ENCODE measurements at regions not wholly inside any gene's neighbourhood (a gene's known extent, or its start where the extent isn't known, plus 50 kb on each side); places are given as distances from the start of the nearest gene placed in this dataset.
"Not testable (repeated sequence)": the region's sequence is repeated elsewhere in the genome, so short reads cannot be mapped to it uniquely, and the experiment has no call there.

GRCh38 chrX:39275500-39276068 lies 474.3 kb downstream of the MID1IP1 start:
- H3K27me3 Mint-ChIP-seq (ENCODE audit: low read depth): peaks cover 5% of the 10 kb centered on the region
- no peak overlapping the region for H2BK120ac ChIP-seq (ENCODE audit: low read depth, low read length, poor library complexity, severe bottlenecking)
- DNase-seq: no peak

DNA sequence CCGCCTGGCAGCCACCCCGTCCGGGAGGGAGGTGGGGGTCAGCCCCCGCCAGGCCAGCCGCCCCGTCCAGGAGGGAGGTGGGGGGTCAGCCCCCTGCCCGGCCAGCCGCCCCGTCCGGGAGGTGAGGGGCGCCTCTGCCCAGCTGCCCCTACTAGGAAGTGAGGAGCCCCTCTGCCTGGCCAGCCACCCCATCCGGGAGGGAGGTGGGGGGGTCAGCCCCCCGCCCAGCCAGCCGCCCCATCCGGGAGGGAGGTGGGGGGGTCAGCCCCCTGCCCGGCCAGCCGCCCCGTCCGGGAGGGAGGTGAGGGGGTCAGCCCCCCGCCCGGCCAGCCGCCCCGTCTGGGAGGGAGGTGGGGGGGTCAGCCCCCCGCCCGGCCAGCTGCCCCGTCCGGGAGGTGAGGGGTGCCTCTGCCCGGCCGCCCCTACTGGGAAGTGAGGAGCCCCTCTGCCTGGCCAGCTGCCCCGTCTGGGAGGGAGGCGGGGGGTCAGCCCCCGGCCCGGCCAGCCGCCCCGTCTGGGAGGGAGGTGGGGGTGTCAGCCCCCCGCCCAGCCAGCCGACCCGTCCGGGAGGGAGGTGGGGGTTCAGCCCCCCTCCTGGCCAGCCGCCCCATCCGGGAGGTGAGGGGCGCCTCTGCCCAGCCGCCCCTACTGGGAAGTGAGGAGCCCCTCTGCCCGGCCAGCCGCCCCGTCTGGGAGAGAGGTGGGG lies 476.6 kb downstream of the MID1IP1 start:
- H3T11ph ChIP-seq (ENCODE audit: low read length); H2AK5ac ChIP-seq (ENCODE audit: insufficient read length, low read length); H4K8ac ChIP-seq (replicated peaks; ENCODE audit: insufficient read length, low read depth, low read length); H4K91ac ChIP-seq (ENCODE audit: insufficient read length, low read depth, low read length); H3K27ac ChIP-seq (ENCODE audit: insufficient read length, low read depth, low read length); H3K27ac Mint-ChIP-seq; H2BK5ac ChIP-seq (ENCODE audit: insufficient read length, low read length); H3K79me2 ChIP-seq (ENCODE audit: insufficient read depth, low read length); H3K9ac ChIP-seq (ENCODE audit: extremely low read depth, insufficient read length, low read length); H3K4me1 ChIP-seq (ENCODE audit: insufficient read depth, low read length); H2BK15ac ChIP-seq (ENCODE audit: low read depth, low read length); H3K14ac ChIP-seq (ENCODE audit: insufficient read depth, low read length); H3K27me3 ChIP-seq (ENCODE audit: insufficient read depth, low read length); H2BK20ac ChIP-seq (ENCODE audit: low read depth, low read length, poor library complexity, severe bottlenecking); DNase-seq; H3K23ac ChIP-seq (ENCODE audit: insufficient read length, low read depth, low read length); H2BK12ac ChIP-seq (ENCODE audit: insufficient read length, low read depth, low read length); H3K79me1 ChIP-seq (ENCODE audit: insufficient read depth, low read depth, low read length, poor library complexity, severe bottlenecking); H3K27me3 Mint-ChIP-seq (ENCODE audit: low read depth); H3K4me1 Mint-ChIP-seq; H3K18ac ChIP-seq (ENCODE audit: insufficient read length, low read depth, low read length); H3K4me3 Mint-ChIP-seq; H3K4me2 ChIP-seq (ENCODE audit: insufficient read depth, insufficient read length, low read length); H3K4ac ChIP-seq (ENCODE audit: low read depth, low read length); H4K5ac ChIP-seq (ENCODE audit: insufficient read length, low read depth, low read length); H3K23me2 ChIP-seq (ENCODE audit: insufficient read length, low read depth, low read length, poor library complexity, severe bottlenecking); H3K56ac ChIP-seq (ENCODE audit: insufficient read length, low read depth, low read length); H2BK120ac ChIP-seq (ENCODE audit: low read depth, low read length, poor library complexity, severe bottlenecking); H3K9me3 ChIP-seq (ENCODE audit: control insufficient read depth, low read depth, low read length); H4K20me1 ChIP-seq (ENCODE audit: control insufficient read depth, insufficient read depth, insufficient read length); H2AFZ ChIP-seq (ENCODE audit: low read length): not testable (repeated sequence)
- H3K9me3 Mint-ChIP-seq: peaks cover 70 to 81% of the 10 kb centered on the region in 2 experiments
- no CpG with 5 or more reads among the region's 46 CpGs for WGBS (ENCODE audit: extremely low coverage, insufficient read length, low lambda C conversion rate)
- peaks cover 10 to 19% (median 15%) of the 10 kb centered on the region in 3 experiments; a peak in 6 of 7 replicates for H3K36me3 Mint-ChIP-seq (ENCODE audit: insufficient read depth in 1 of 3, low read depth in 3 of 3)

More at GRCh38 chrX:39275500-39276068, 474.3 kb downstream of the MID1IP1 start:
- Histone ChIP-seq H3K4ac (ENCODE audit: low read depth, low read length) (no peak overlapping the region), H2BK12ac (ENCODE audit: insufficient read length, low read depth, low read length) (no peak overlapping the region), H3K23me2 (ENCODE audit: insufficient read length, low read depth, low read length, poor library complexity, severe bottlenecking) (no peaks in the 10 kb centered on the region), H3K79me1 (ENCODE audit: insufficient read depth, low read depth, low read length, poor library complexity, severe bottlenecking) (no peaks in the 10 kb centered on the region), H3K4me1 (ENCODE audit: insufficient read depth, low read length) (no peaks in the 10 kb centered on the region), H4K8ac (replicated peaks; ENCODE audit: insufficient read length, low read depth, low read length) (no peak overlapping the region), H2BK20ac (ENCODE audit: low read depth, low read length, poor library complexity, severe bottlenecking) (no peak overlapping the region), H3K18ac (ENCODE audit: insufficient read length, low read depth, low read length) (no peak overlapping the region), H3K9me3 (ENCODE audit: control insufficient read depth, low read depth, low read length) (no peaks in the 10 kb centered on the region), H2BK15ac (ENCODE audit: low read depth, low read length) (no peak overlapping the region), H3K27me3 (ENCODE audit: insufficient read depth, low read length) (no peaks in the 10 kb centered on the region), H2BK5ac (ENCODE audit: insufficient read length, low read length) (no peak overlapping the region), H4K5ac (ENCODE audit: insufficient read length, low read depth, low read length) (no peak overlapping the region), H4K20me1 (ENCODE audit: control insufficient read depth, insufficient read depth, insufficient read length) (no peaks in the 10 kb centered on the region), H3K4me2 (ENCODE audit: insufficient read depth, insufficient read length, low read length) (no peak overlapping the region), H3K79me2 (ENCODE audit: insufficient read depth, low read length) (no peaks in the 10 kb centered on the region), H2AK5ac (ENCODE audit: insufficient read length, low read length) (no peak overlapping the region), H4K91ac (ENCODE audit: insufficient read length, low read depth, low read length) (no peak overlapping the region), H3K14ac (ENCODE audit: insufficient read depth, low read length) (no peak overlapping the region), H3K27ac (ENCODE audit: insufficient read length, low read depth, low read length) (no peak overlapping the region), H3T11ph (ENCODE audit: low read length) (no peak overlapping the region), H3K9ac (ENCODE audit: extremely low read depth, insufficient read length, low read length) (no peak overlapping the region), H2AFZ (ENCODE audit: low read length) (no peak overlapping the region), H3K23ac (ENCODE audit: insufficient read length, low read depth, low read length) (no peak overlapping the region), H3K56ac (ENCODE audit: insufficient read length, low read depth, low read length) (no peak overlapping the region)
- H3K9me3 Mint-ChIP-seq: peaks cover 67 to 79% of the 10 kb centered on the region in 2 experiments
- H3K4me1 Mint-ChIP-seq: no peaks in the 10 kb centered on the region
- no peak overlapping the region for H3K4me3 Mint-ChIP-seq
- WGBS (ENCODE audit: extremely low coverage, insufficient read length, low lambda C conversion rate): no CpG with 5 or more reads among the region's 23 CpGs
- TF ChIP-seq CTCF (conservative IDR thresholded peaks at IDR 0.05): no peak
- H3K36me3 Mint-ChIP-seq (ENCODE audit: insufficient read depth in 1 of 3, low read depth in 3 of 3): peaks cover 10 to 25% (median 10%) of the 10 kb centered on the region in 3 experiments; a peak in 6 of 7 replicates
- no peak overlapping the region for H3K27ac Mint-ChIP-seq

Data from H9 (cell line).